ENCODE measurements at regions not wholly inside any gene's neighbourhood (a gene's known extent, or its start where the extent isn't known, plus 50 kb on each side); places are given as distances from the start of the nearest gene placed in this dataset.

DNA sequence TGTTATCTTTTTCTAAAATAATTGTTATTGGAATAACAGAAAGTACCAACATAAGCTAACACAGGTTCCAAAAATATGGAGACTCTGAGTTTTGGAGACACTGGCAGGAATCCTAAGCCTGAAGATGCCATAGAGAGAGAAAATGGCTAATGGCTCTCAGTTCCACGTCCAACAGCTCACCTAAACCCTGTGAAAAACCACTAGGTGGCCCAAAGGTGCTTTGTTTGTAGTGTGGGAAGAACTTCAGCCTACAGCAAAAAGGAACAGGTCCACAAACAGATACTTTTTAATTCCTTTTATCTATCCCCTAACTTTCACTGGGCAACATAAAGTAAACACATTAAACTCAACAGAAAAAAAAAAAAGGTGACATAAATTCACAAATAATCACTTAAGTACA lies 272.3 kb downstream of the SEMA3D start:
- TF ChIP-seq, protein P1, sequence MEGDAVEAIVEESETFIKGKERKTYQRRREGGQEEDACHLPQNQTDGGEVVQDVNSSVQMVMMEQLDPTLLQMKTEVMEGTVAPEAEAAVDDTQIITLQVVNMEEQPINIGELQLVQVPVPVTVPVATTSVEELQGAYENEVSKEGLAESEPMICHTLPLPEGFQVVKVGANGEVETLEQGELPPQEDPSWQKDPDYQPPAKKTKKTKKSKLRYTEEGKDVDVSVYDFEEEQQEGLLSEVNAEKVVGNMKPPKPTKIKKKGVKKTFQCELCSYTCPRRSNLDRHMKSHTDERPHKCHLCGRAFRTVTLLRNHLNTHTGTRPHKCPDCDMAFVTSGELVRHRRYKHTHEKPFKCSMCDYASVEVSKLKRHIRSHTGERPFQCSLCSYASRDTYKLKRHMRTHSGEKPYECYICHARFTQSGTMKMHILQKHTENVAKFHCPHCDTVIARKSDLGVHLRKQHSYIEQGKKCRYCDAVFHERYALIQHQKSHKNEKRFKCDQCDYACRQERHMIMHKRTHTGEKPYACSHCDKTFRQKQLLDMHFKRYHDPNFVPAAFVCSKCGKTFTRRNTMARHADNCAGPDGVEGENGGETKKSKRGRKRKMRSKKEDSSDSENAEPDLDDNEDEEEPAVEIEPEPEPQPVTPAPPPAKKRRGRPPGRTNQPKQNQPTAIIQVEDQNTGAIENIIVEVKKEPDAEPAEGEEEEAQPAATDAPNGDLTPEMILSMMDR (IDR thresholded peaks at IDR 0.05), result no peak

DNA sequence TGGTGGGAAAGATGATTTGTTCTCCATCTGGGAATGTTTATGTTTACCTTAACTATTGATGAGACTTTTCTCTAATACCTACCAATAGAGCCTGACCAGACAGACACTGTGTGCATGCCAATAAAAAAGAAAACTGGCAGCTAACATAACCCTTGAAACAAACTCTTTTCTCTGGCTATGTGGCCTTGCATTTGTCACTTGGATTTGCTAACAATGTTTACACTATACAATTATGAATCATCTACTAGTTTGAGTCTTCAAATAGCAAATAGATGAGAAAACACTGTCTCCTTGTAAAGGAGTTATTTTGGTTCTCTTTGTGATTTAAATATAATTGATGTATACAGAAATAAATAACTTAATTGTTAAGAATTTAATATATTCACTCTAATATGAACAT lies 273.1 kb downstream of the SEMA3D start:
- TF ChIP-seq, protein P1 (IDR thresholded peaks at IDR 0.05), result no peak

DNA sequence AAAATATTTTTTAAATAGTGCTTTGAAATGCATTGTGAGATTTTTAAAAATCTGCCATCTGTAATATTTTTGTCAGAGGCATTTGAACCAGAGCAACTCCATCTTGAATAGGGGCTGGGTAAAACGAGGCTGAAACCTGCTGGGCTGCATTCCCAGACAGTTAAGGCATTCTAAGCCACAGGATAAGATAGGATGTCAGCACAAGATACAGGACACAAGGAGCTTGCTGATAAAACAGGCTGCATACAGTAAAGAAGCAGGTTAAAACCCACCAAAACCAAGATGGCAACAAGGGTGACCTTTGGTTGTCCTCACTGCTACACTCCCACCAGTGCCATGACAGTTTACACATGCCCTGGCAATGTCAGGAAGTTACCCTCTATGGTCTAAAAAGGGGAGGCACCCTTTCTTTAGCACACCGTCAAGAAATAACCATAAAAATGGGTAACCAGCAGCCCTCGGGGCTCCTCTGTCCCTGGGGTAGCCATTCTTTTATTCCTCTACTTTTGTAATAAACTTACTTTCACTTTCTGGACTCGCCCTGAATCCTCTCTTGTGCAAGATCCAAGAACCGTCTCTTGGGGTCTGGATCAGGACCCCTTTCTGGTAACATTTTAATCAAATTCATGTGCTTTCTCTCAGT lies 273.7 kb downstream of the SEMA3D start:
- TF ChIP-seq, protein P1 (IDR thresholded peaks at IDR 0.05), result no peak

DNA sequence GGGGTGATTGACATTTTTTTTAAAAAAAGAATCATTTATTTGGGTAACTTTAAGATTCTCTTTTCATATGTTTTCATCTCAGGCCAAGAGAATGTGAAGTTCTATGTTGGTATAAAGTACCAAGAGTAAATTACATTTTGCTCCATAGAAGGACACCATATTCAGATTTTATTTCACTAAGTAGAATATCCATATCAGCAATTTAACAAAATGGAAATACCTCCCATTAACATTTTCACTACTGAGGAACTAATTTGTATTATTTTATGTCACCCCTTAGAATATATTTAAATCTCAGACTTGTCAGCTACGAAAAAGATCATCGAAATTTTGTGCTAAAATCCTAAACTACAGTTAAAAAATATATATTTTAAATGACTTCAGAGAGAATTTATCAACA lies 274.3 kb downstream of the SEMA3D start:
- TF ChIP-seq, protein P1 (IDR thresholded peaks at IDR 0.05), result no peak

DNA sequence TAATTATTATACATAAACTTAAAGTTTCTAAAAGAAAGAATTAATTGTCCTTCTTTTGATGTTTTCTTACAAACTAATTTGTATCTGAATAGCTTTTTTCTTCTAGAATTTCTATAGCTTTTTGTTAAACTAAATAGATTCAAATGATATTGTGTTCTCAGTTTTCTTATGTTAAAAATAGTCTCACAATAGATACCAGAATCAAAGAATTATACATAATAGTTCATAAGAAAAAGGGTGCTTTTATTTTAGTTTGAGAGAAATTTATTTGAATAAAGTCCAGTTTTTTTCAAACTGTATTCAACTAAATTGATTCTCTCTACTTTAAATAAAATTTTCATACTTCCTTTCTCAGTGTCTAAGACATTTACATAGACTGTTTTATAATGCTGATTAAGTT lies 274.8 kb downstream of the SEMA3D start:
- TF ChIP-seq, protein P1 (IDR thresholded peaks at IDR 0.05), result no peak

DNA sequence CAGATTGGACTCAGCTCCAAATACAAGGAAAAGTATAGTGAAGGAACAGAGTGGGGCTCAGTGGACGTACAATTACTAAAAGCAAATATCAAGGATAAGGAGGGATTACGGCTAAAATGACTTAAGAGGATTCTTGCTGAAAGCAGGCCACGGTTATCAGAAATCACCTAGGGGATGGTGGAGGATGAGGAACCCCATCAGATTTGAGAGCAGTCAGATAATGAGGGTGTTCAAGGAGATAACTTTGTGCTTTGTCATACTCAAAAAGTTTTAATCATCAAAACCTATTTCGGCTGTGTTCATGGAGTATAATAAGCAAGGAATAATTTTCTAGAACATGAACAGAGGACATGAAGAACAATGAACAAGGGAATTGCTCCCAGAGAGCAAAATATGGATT lies 275.8 kb downstream of the SEMA3D start:
- TF ChIP-seq, protein P1 (IDR thresholded peaks at IDR 0.05), result no peak

DNA sequence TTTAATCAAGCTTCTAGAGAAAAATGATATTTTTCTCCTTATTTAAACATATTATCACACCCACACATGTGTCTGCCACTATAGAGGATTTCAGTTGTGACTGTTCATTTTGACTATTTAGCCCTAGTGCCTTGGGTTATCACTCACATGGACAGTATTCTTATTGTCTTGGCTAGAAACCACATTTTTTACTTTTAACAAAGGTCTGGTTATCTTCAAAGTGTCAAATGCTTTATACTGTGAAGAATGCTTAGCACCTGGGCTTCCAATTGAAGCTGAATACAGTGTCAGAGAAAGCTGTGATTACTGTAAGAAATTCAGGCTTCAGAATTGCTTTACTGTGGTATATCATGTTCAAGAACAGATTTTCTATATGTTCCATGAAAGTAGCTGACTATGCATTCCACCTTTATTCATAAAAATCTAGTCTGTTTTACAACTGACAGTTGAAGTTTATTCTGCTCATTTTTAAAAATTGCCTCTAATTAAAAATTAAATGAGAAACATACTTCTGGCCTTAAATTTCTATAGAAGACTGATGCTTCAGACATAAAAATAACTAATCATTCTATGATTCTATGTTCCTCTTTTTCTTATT lies 278.6 kb downstream of the SEMA3D start:
- TF ChIP-seq, protein P1 (IDR thresholded peaks at IDR 0.05), result no peak
